HG02610 (cell line): ENCODE measurements at regions not wholly inside any gene's neighbourhood (a gene's known extent, or its start where the extent isn't known, plus 50 kb on each side); places are given as distances from the start of the nearest gene placed in this dataset.
"Not testable (repeated sequence)": the region's sequence is repeated elsewhere in the genome, so short reads cannot be mapped to it uniquely, and the experiment has no call there.

ENCODE experiments used
- ATAC-seq: cut with Tn5 transposase; IDR thresholded peaks from one replicate; pipeline ENCODE4 v1.9.1; 2021; ENCODE audit warnings: mild to moderate bottlenecking, moderate library complexity; ENCODE audit not compliant: unreplicated experiment

GRCh38 chr6:4420160-4420865, 284.9 kb upstream of the ECI2 start:
- ATAC-seq = no peak

GRCh38 chr6:4415549-4415948, 280.2 kb upstream of the ECI2 start:
- ATAC-seq = no peak

- not testable (repeated sequence) for ATAC-seq
These were observed 278.7 kb upstream of the ECI2 start for GRCh38 chr6:4414078-4414477.

- ATAC-seq = no peak
These were observed 277.7 kb upstream of the ECI2 start for GRCh38 chr6:4413073-4413472.

- ATAC-seq = no peak
These were observed 277.1 kb upstream of the ECI2 start for GRCh38 chr6:4412488-4412887.

- no peak for ATAC-seq
These were observed 276.7 kb upstream of the ECI2 start for GRCh38 chr6:4412077-4412476.

GRCh38 chr6:4407710-4408109, 272.3 kb upstream of the ECI2 start:
- ATAC-seq = peak; percentile 74

GRCh38 chr6:4405621-4406212, 270.3 kb upstream of the ECI2 start:
- no peak for ATAC-seq

GRCh38 chr6:4404415-4404814, 269.0 kb upstream of the ECI2 start:
- no peak for ATAC-seq

- no peak for ATAC-seq
These were observed 268.5 kb upstream of the ECI2 start for GRCh38 chr6:4403828-4404227.

- no peak for ATAC-seq
These were observed 267.8 kb upstream of the ECI2 start for GRCh38 chr6:4403023-4403752.

GRCh38 chr6:4402477-4402976, 267.2 kb upstream of the ECI2 start:
- no peak for ATAC-seq

GRCh38 chr6:4401408-4402368, 266.3 kb upstream of the ECI2 start:
- no peak for ATAC-seq

- no peak for ATAC-seq
These were observed 264.3 kb upstream of the ECI2 start for GRCh38 chr6:4399656-4400055.

GRCh38 chr6:4398791-4399190, 263.4 kb upstream of the ECI2 start:
- ATAC-seq = no peak

- ATAC-seq = no peak
These were observed 261.9 kb upstream of the ECI2 start for GRCh38 chr6:4397307-4397706.

GRCh38 chr6:4396044-4396443, 260.7 kb upstream of the ECI2 start:
- ATAC-seq = no peak

GRCh38 chr6:4395386-4395785, 260.0 kb upstream of the ECI2 start:
- ATAC-seq = no peak

GRCh38 chr6:4394786-4395185, 259.4 kb upstream of the ECI2 start:
- ATAC-seq = no peak

GRCh38 chr6:4388675-4389074, 253.3 kb upstream of the ECI2 start:
- no peak for ATAC-seq

- ATAC-seq = no peak
These were observed 249.3 kb upstream of the ECI2 start for GRCh38 chr6:4384656-4385055.
